DOHH2 (cell line): ENCODE measurements at regions not wholly inside any gene's neighbourhood (a gene's known extent, or its start where the extent isn't known, plus 50 kb on each side); places are given as distances from the start of the nearest gene placed in this dataset.

ENCODE experiments used
- CTCF ChIP-seq: fragments of 200-600 bp; sonication (generic); IDR thresholded peaks from one replicate; pipeline ENCODE4 v1.5.1; 2014; ENCODE audit warnings: antibody characterized with exemption, mild to moderate bottlenecking, low read depth, low read length; ENCODE audit not compliant: poor library complexity, severe bottlenecking
- EZH2phosphoT487 ChIP-seq: fragments of 200-600 bp; sonication (generic); IDR thresholded peaks from 2 replicates; pipeline ENCODE4 v1.6.1; 2017; ENCODE audit warnings: borderline replicate concordance, mild to moderate bottlenecking, antibody characterized with exemption, low read length, moderate library complexity, mixed read lengths

- no peak for TF ChIP-seq CTCF
- no peak for TF ChIP-seq EZH2phosphoT487
Observed at GRCh38 chr16:77574867-77575624, 140.2 kb upstream of the ADAMTS18 start.
